ENCODE measurements at regions not wholly inside any gene's neighbourhood (a gene's known extent, or its start where the extent isn't known, plus 50 kb on each side); places are given as distances from the start of the nearest gene placed in this dataset.

DNA sequence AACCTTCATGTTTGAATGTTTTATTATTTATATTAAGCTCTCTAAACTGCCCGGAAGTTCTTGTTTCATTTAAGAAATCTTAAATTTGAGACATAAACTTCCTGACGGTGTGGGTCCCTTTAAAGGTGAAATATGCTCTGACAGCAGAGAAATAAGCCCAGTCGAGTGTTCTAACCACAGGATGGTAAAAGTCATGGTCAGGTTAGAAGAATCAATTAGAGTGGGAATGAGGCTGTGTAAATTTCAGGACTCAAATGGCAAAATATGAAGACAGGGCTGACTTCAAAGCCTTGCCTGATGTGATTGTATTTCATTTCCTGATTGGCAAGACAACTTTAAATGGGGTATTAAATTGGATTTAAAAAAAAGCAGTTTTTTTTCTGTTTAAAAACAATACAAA, 432.9 kb upstream of the BRINP1 start:
- intact Hi-C loops (cut with micrococcal nuclease): no loop called here
- H3K27me3 ChIP-seq (ENCODE audit: control insufficient read depth, insufficient read depth, low read length): no peaks in the 10 kb centered on the region
- H3K36me3 ChIP-seq (ENCODE audit: control insufficient read depth, insufficient read depth, low read length): no peaks in the 10 kb centered on the region
- Mint-ChIP-seq H3K9me3 (peaks cover 5% of the 10 kb centered on the region in 2 donors), H3K4me3 (no peak overlapping the region), H3K27ac (no peak overlapping the region), H3K4me1 (no peaks in the 10 kb centered on the region), H3K27me3 (ENCODE audit: low read depth in 2 of 2) (no peaks in the 10 kb centered on the region), H3K36me3 (no peaks in the 10 kb centered on the region)
- ATAC-seq (no peak), DNase-seq (no peak)
- no peak overlapping the region for H3K27ac ChIP-seq (ENCODE audit: low read length)
- no peaks in the 10 kb centered on the region for H3K9me3 ChIP-seq (ENCODE audit: control insufficient read depth, insufficient read depth, low read length)
- TF ChIP-seq, protein P1, sequence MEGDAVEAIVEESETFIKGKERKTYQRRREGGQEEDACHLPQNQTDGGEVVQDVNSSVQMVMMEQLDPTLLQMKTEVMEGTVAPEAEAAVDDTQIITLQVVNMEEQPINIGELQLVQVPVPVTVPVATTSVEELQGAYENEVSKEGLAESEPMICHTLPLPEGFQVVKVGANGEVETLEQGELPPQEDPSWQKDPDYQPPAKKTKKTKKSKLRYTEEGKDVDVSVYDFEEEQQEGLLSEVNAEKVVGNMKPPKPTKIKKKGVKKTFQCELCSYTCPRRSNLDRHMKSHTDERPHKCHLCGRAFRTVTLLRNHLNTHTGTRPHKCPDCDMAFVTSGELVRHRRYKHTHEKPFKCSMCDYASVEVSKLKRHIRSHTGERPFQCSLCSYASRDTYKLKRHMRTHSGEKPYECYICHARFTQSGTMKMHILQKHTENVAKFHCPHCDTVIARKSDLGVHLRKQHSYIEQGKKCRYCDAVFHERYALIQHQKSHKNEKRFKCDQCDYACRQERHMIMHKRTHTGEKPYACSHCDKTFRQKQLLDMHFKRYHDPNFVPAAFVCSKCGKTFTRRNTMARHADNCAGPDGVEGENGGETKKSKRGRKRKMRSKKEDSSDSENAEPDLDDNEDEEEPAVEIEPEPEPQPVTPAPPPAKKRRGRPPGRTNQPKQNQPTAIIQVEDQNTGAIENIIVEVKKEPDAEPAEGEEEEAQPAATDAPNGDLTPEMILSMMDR (IDR thresholded peaks at IDR 0.05): no peak
- no peaks in the 10 kb centered on the region for H3K4me1 ChIP-seq (ENCODE audit: control insufficient read depth, insufficient read depth, low read length)
- 43% methylated on average over 3 of the region's 3 CpGs for WGBS (ENCODE audit: insufficient coverage)
- no peak overlapping the region for H3K4me3 ChIP-seq (ENCODE audit: low read length)

DNA sequence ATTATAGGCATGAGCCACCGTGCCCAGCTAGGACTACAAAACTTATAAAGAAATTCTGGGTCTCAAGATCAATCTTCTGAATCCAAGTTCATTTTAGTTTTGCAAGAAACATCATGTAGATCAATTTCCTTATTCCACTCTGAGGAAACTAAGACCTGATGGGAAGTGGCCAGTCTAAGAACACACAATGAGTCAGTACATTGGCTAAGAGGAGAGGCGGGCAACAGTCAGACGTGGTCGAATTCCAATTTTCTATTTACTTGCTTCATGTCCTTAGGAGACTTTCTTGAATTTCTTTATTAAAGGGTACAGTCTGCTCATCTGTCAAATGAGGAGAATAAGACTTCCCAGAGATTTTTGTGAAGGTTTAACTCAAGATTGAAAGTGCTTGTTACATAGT, 432.1 kb upstream of the BRINP1 start:
- intact Hi-C loops (cut with micrococcal nuclease): no loop called here
- no peaks in the 10 kb centered on the region for H3K36me3 ChIP-seq (ENCODE audit: control insufficient read depth, insufficient read depth, low read length)
- Mint-ChIP-seq H3K27ac (no peak overlapping the region), H3K27me3 (ENCODE audit: low read depth in 2 of 2) (no peaks in the 10 kb centered on the region), H3K9me3 (peaks cover 2 to 3% of the 10 kb centered on the region in 2 donors), H3K4me3 (no peak overlapping the region), H3K36me3 (no peaks in the 10 kb centered on the region), H3K4me1 (no peaks in the 10 kb centered on the region)
- WGBS (ENCODE audit: insufficient coverage): 72% methylated on average over 4 of the region's 4 CpGs
- H3K27ac ChIP-seq (ENCODE audit: low read length): no peak overlapping the region
- no peaks in the 10 kb centered on the region for H3K9me3 ChIP-seq (ENCODE audit: control insufficient read depth, insufficient read depth, low read length)
- DNase-seq: no peak
- no peaks in the 10 kb centered on the region for H3K4me1 ChIP-seq (ENCODE audit: control insufficient read depth, insufficient read depth, low read length)
- H3K27me3 ChIP-seq (ENCODE audit: control insufficient read depth, insufficient read depth, low read length): no peaks in the 10 kb centered on the region
- TF ChIP-seq, protein P1 (IDR thresholded peaks at IDR 0.05): no peak
- no peak overlapping the region for H3K4me3 ChIP-seq (ENCODE audit: low read length)
- no peak for ATAC-seq

DNA sequence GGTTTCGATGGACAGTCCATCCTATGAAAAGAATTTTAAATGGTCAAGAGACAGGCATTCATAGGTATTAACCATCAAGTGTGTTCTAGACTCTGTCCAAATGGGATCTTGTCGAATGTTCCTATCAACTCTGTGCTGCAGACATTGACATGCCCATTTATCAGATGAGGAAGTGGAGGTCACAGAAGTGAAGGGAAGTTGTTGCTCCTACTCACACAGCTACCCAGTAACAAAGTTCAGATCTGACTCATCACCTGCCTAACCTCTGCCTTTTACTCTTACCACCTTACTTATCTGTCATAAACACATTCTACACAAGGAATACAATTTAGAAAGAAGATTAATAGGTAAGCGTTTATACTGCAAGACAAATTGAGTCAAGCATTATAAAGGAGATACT, 426.2 kb upstream of the BRINP1 start:
- no peak overlapping the region for H3K4me3 Mint-ChIP-seq
- TF ChIP-seq, protein P1 (IDR thresholded peaks at IDR 0.05): no peak
- intact Hi-C loops (cut with micrococcal nuclease): no loop called here
- 92% methylated on average over 2 of the region's 3 CpGs for WGBS (ENCODE audit: insufficient coverage)
- no peak for DNase-seq
- Histone ChIP-seq H3K27ac (ENCODE audit: low read length) (no peak overlapping the region), H3K4me3 (ENCODE audit: low read length) (no peak overlapping the region), H3K4me1 (ENCODE audit: control insufficient read depth, insufficient read depth, low read length) (no peaks in the 10 kb centered on the region), H3K9me3 (ENCODE audit: control insufficient read depth, insufficient read depth, low read length) (no peaks in the 10 kb centered on the region), H3K27me3 (ENCODE audit: control insufficient read depth, insufficient read depth, low read length) (no peaks in the 10 kb centered on the region), H3K36me3 (ENCODE audit: control insufficient read depth, insufficient read depth, low read length) (no peaks in the 10 kb centered on the region)
- no peaks in the 10 kb centered on the region for H3K36me3 Mint-ChIP-seq
- no peak for ATAC-seq
- peaks cover 3 to 4% of the 10 kb centered on the region in 2 donors for H3K9me3 Mint-ChIP-seq
- no peaks in the 10 kb centered on the region for H3K4me1 Mint-ChIP-seq
- H3K27me3 Mint-ChIP-seq (ENCODE audit: low read depth in 2 of 2): no peaks in the 10 kb centered on the region
- H3K27ac Mint-ChIP-seq: no peak overlapping the region

DNA sequence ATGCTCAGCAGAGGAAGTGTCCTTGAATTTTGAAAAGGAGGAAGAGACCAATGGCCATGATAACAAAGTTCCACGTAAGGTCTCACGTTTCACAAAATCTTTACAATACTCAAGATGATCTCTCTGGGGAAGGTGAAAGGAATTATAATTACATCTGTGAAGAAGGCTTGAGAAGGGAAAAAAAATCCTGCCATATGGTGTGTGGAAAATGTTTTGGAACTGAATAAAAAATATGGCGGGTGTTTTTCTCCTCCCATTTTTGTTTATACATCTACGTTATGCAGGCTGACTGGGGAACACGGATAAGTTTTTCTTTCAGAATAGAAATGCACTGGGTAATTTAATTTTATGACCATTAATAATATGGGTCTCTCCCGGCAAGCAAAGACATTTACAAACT, 425.6 kb upstream of the BRINP1 start:
- H3K4me3 Mint-ChIP-seq: no peak overlapping the region
- peaks cover 3% of the 10 kb centered on the region in 2 donors for H3K9me3 Mint-ChIP-seq
- DNase-seq (no peak), ATAC-seq (no peak)
- no CpG with 5 or more reads among the region's 6 CpGs for WGBS (ENCODE audit: insufficient coverage)
- Histone ChIP-seq H3K36me3 (ENCODE audit: control insufficient read depth, insufficient read depth, low read length) (no peaks in the 10 kb centered on the region), H3K4me3 (ENCODE audit: low read length) (no peak overlapping the region), H3K9me3 (ENCODE audit: control insufficient read depth, insufficient read depth, low read length) (no peaks in the 10 kb centered on the region), H3K27ac (ENCODE audit: low read length) (no peak overlapping the region), H3K4me1 (ENCODE audit: control insufficient read depth, insufficient read depth, low read length) (no peaks in the 10 kb centered on the region), H3K27me3 (ENCODE audit: control insufficient read depth, insufficient read depth, low read length) (no peaks in the 10 kb centered on the region)
- TF ChIP-seq, protein P1 (IDR thresholded peaks at IDR 0.05): no peak
- no peaks in the 10 kb centered on the region for H3K27me3 Mint-ChIP-seq (ENCODE audit: low read depth in 2 of 2)
- H3K36me3 Mint-ChIP-seq: no peaks in the 10 kb centered on the region
- H3K4me1 Mint-ChIP-seq: no peaks in the 10 kb centered on the region
- intact Hi-C loops (cut with micrococcal nuclease): no loop called here
- H3K27ac Mint-ChIP-seq: no peak overlapping the region
